VCaP (cell line): ENCODE measurements at regions not wholly inside any gene's neighbourhood (a gene's known extent, or its start where the extent isn't known, plus 50 kb on each side); places are given as distances from the start of the nearest gene placed in this dataset.

Source experiments
- H3K27ac ChIP-seq: fragments of 450-650 bp; 2 replicates; pipeline ENCODE4 v1.5.1; 2017
- TF ChIP-seq, protein P1 (sequence below): fragments of 450-650 bp; conservative IDR thresholded peaks from 2 replicates; pipeline ENCODE4 v1.5.1; 2017; ENCODE audit warnings: mild to moderate bottlenecking, moderate library complexity

- no peak overlapping the region for H3K27ac ChIP-seq
- TF ChIP-seq, protein P1, sequence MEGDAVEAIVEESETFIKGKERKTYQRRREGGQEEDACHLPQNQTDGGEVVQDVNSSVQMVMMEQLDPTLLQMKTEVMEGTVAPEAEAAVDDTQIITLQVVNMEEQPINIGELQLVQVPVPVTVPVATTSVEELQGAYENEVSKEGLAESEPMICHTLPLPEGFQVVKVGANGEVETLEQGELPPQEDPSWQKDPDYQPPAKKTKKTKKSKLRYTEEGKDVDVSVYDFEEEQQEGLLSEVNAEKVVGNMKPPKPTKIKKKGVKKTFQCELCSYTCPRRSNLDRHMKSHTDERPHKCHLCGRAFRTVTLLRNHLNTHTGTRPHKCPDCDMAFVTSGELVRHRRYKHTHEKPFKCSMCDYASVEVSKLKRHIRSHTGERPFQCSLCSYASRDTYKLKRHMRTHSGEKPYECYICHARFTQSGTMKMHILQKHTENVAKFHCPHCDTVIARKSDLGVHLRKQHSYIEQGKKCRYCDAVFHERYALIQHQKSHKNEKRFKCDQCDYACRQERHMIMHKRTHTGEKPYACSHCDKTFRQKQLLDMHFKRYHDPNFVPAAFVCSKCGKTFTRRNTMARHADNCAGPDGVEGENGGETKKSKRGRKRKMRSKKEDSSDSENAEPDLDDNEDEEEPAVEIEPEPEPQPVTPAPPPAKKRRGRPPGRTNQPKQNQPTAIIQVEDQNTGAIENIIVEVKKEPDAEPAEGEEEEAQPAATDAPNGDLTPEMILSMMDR = no peak
Measured at GRCh38 chr12:5292651-5293050, 139.3 kb upstream of the NTF3 start.

- H3K27ac ChIP-seq = no peak overlapping the region
- TF ChIP-seq, protein P1 = no peak
Measured at GRCh38 chr12:5293773-5294172, 138.1 kb upstream of the NTF3 start.

DNA sequence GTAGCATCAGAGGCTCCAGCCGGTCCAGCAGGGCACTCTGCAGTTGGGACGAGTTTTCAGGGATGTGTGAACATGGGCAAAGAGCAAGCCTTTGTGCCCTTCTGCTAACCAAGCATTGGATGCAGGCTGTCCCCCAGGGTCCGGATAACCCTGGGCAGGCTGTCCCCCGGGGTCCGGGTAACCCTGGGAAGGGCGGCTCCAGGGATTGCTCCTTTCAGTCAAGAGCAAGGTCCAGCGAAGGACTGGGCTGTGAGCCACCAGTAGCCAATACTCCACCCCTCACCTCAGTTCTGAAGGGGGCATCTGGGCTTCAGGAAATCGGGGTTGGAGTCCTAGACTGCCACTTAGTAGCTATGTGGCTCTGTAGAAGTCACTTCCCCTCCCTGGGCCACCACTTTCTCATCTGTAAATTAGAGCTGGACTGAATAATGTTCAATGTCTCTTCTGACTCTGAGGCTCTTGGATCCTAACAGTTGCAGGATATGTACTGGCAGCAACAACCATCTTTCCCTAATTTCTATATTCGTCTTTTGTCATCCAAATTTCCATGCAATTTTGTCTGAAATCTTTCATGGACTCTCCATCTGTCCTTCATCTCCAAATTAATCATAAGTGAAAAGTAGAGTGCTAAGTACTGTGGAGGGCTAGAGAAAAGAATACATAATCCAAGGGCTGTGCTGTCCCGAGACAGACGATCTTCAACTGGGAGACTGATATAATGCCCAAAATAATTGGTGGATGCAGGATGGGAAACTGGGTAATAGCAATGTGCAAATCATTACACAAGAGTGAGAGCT is 137.4 kb upstream of the NTF3 start:
- no peak overlapping the region for H3K27ac ChIP-seq
- TF ChIP-seq, protein P1 = no peak

DNA sequence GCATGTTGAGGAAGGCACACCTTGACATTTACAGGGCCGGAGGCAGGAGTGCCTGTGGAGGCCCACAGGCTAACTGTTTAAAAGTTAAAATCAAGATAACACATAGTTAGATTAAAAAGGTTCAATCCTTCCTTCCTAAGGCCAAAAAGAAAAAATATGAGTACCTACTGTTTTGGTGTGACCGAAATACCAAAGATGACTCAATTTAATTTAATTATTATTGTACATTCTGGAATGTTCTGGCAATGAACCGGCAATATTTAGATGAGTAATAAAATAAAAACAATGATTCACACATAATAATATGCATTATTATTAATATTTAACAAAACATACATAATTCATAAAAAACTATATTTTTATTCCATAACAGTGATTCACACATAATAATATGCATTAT is 136.8 kb upstream of the NTF3 start:
- H3K27ac ChIP-seq = no peak overlapping the region
- TF ChIP-seq, protein P1 = no peak

DNA sequence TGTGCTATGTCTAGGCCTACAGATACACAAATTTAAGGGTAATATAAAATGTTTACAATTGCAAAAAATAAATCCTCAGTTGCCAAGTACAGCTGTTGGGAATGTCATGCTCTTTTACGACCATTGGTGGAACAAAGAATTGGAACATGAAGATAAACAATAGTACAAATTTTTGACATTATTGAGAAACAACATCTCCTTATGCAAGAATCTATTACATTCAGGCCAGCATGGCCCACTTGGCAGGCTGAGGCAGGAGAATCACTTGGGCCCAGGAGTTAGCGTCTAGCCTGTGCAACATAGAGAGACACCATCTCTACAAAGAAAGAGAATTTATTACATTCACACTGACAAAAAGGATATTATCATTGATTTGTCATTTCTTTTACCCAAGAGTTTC is 135.9 kb upstream of the NTF3 start:
- TF ChIP-seq, protein P1 = no peak
- H3K27ac ChIP-seq = no peak overlapping the region

DNA sequence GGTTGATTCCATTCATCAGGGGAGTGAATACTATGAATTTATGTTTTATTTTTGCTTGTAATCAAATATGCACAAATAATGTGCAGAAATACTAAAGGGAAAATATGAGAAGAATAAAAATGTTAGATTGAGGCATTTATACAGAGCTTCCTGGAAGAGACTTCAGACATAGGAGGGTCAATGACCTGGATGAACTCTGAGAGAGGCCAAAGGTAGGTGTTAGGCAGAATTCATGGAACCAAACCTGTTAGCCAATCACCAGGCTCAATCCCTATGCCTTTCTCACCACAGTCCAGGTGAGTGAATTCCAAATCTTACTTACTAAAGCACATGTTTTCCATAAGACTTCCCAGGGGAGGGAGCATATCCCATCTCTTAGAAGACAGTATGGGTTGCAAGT is 130.4 kb upstream of the NTF3 start:
- TF ChIP-seq, protein P1 = no peak
- no peak overlapping the region for H3K27ac ChIP-seq

GRCh38 chr12:5305425-5305824 is 126.5 kb upstream of the NTF3 start:
- TF ChIP-seq, protein P1 = no peak

More at GRCh38 chr12:5305425-5305824, 126.5 kb upstream of the NTF3 start:
- no peak overlapping the region for H3K27ac ChIP-seq
